ENCODE measurements at regions not wholly inside any gene's neighbourhood (a gene's known extent, or its start where the extent isn't known, plus 50 kb on each side); places are given as distances from the start of the nearest gene placed in this dataset.

- TF ChIP-seq GATA2 (IDR thresholded peaks at IDR 0.05; ENCODE audit: low read depth, low read length), result no peak
- TF ChIP-seq GATA3 (IDR thresholded peaks at IDR 0.05; ENCODE audit: low read depth, low read length), result no peak
Measured at GRCh38 chr17:33789658-33790057, 465.4 kb upstream of the CCL2 start.
